Transverse colon (tissue), 4 donors: ENCODE measurements at regions not wholly inside any gene's neighbourhood (a gene's known extent, or its start where the extent isn't known, plus 50 kb on each side); places are given as distances from the start of the nearest gene placed in this dataset.

ENCODE experiments used
- CTCF ChIP-seq, 5 experiments: fragments of 200-600 bp in 3 of 5; fragments of 450-650 bp in 2 of 5; sonication (generic) in 3 of 5; IDR thresholded peaks; 1 replicate in 2 of 5; 2 replicates in 3 of 5; pipeline ENCODE4 v1.5.1; 2016 to 2017; ENCODE audit warnings: antibody characterized with exemption in 5 of 5, inconsistent platforms in 3 of 5, mild to moderate bottlenecking in 2 of 5, moderate library complexity in 1 of 5
- POLR2AphosphoS5 ChIP-seq, 3 donors: sonication (generic); formaldehyde crosslinking; IDR thresholded peaks; one replicate each; pipeline ENCODE4 v1.6.1; 2016; ENCODE audit warnings: antibody characterized with exemption in 3 of 3

GRCh38 chr7:125814100-125814499 is 884.5 kb upstream of the POT1 start:
- TF ChIP-seq CTCF (IDR thresholded peaks at IDR 0.05): no peak
- TF ChIP-seq POLR2AphosphoS5 (IDR thresholded peaks at IDR 0.05): no peak
